ENCODE measurements at regions not wholly inside any gene's neighbourhood (a gene's known extent, or its start where the extent isn't known, plus 50 kb on each side); places are given as distances from the start of the nearest gene placed in this dataset.
A peak's percentile ranks its signal among the peaks of the same experiment; 100 is the strongest.

- DNase-seq (ENCODE audit: low read depth in 2 of 2) = no peak
Observed at GRCh38 chr9:91023741-91024140, 222.1 kb downstream of the SYK start.

- no peak for DNase-seq (ENCODE audit: low read depth in 2 of 2)
Observed at GRCh38 chr9:91024841-91025240, 223.2 kb downstream of the SYK start.

- no peak for DNase-seq (ENCODE audit: low read depth in 2 of 2)
Observed at GRCh38 chr9:91025856-91026255, 224.2 kb downstream of the SYK start.

DNA sequence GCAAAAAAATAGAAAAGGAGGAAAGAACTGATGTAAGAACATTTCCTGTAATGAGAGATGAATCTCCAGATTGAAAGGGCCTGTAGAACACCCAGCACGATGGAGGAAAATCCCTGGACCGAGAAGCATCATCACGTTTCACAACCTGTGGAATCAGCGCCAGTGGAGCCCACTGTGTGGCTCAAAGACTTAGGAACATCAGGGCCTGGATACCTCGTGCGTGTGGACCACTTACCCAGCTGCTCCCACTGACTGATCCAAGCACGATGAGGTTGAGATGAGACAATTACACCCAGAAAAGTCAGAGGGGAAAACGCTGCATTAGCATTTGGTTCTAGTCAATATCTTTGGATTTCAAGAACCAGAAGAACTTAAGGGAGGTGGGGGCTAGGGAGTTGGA, 224.6 kb downstream of the SYK start:
- no peak for DNase-seq (ENCODE audit: low read depth in 2 of 2)

GRCh38 chr9:91027005-91027404, 225.4 kb downstream of the SYK start:
- DNase-seq (ENCODE audit: low read depth in 2 of 2) = no peak

DNA sequence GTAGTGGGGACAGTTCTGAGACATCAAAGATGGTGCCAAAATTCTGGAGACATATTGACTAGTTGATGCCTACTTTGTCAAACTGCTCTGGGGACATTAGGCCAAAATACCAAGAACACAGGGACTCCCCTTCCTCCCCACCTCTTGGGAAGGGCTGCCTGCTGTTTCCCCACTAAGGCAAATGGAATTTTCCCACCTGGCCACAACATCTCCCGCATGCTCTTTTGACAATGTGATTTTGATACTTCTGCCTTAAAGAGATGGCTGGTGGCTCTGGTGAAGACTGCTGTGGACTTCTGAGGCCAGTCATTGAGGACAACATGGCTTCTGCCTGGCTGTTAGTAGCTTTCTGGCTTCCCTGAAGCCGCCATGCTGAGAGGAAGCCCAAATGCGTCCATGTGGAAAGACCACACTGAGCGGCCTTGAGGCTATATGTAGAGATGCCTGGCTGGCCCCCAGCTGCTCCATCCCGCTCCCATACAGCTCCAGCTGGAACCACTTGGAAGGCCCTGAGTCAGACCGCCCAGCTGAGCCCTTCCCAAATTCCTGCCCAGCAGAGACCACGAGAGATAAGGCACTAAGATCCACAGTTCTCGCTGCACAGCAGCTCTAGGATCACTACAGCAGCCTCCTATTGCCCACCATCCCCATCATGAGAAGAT, 226.7 kb downstream of the SYK start:
- DNase-seq (ENCODE audit: low read depth in 2 of 2) = no peak

- no peak for DNase-seq (ENCODE audit: low read depth in 2 of 2)
Observed at GRCh38 chr9:91029650-91030361, 228.2 kb downstream of the SYK start.

GRCh38 chr9:91032121-91032531, 230.5 kb downstream of the SYK start:
- no peak for DNase-seq (ENCODE audit: low read depth in 2 of 2)

- no peak for DNase-seq (ENCODE audit: low read depth in 2 of 2)
Observed at GRCh38 chr9:91033270-91033669, 231.7 kb downstream of the SYK start.

DNA sequence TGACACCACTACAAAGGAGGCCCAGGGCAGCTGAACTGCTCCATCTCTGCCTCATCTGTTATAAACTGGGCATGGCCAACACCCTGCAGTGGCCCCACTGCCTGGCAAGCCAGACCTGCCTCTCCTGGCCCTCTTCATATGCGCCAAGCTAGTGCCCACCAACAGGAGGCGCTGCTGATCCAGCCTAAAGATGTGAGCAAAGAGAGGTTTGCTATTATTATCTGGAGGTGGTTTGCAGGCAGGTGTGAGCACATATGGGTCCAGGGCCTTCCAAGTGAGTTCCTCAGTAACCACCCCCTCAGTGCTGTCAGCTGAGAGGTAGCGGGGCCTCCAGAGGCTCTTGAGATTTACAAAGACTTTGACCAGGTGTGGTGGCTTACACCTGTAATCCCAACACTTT, 232.2 kb downstream of the SYK start:
- peak; percentile 44 to 58 for DNase-seq (ENCODE audit: low read depth in 2 of 2)

DNA sequence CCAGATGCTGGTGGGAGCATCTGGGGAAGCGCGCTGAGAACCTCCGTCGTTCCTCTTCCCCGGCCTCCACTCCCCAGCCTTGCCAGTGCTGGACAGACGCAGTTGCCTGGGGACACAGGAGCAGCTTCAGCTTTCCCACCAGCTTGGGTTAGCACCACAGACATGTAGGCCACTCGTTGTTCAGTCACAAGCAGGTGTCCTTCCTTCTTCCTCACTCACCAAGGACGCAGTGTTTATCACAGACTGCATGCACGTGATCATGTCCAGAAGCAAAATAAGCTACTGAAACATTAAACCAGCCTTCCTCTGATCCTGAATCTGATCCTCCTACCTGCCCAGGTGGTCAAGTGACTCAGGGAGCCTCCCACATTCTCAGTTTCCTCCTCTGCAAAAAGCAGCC, 232.9 kb downstream of the SYK start:
- no peak for DNase-seq (ENCODE audit: low read depth in 2 of 2)

- DNase-seq (ENCODE audit: low read depth in 2 of 2) = no peak
Observed at GRCh38 chr9:91034976-91035824, 233.6 kb downstream of the SYK start.

- DNase-seq (ENCODE audit: low read depth in 2 of 2) = no peak
Observed at GRCh38 chr9:91035825-91036208, 234.2 kb downstream of the SYK start.

DNA sequence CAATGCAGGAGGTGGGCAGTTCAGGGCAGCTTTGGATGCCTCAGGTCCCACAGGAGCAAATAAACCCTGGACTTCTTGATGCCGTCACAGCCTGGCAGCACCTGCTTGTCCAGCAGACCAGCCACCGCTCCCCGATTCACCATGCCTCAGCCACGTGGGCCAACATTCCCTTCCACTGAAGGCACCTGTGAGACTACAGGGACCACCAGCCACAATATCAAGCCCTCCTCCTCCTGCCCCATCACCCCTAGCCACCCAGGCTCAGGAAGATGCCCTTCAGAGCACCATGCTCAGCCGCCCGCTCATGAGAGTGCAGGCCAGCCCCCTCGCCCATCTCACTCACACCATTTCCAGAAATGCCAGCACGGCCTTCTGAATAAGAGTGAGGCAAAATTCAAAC, 234.7 kb downstream of the SYK start:
- DNase-seq (ENCODE audit: low read depth in 2 of 2) = no peak

DNA sequence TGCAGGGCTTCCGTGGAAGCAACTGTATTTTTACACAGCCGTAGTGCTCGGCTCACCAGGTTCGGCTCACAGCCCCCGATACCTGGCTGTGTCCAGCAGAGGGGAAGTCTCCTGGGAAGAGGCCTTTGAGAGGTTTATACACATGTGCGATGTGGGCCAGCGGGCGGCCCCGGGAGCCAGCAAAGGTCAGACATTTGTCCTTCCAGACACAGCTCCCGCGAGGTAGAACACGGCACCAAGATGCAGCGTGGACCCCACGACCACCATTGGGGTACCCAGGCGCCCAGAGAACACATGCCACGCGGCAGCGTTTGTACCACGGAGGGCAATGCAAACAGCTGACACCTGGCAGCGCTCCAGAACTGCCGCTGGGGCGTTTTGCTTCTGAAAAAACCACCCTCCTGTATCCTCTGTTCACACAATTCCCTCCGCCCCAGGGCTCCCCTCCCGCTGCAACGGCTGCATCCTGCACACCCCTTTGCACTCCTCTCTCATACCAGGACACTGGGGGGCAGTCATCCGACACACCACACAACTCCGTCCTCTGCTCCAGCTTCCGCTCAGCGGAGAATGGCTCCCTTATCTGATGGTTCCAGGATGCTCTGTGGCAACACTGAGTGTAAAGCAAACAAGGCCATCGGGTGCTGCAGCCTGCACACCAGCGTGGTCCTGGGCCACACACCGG, 235.3 kb downstream of the SYK start:
- peak; percentile 65 to 69 for DNase-seq (ENCODE audit: low read depth in 2 of 2)

- no peak for DNase-seq (ENCODE audit: low read depth in 2 of 2)
Observed at GRCh38 chr9:91037511-91038482, 236.2 kb downstream of the SYK start.

- no peak for DNase-seq (ENCODE audit: low read depth in 2 of 2)
Observed at GRCh38 chr9:91038483-91039124, 237.0 kb downstream of the SYK start.

- no peak for DNase-seq (ENCODE audit: low read depth in 2 of 2)
Observed at GRCh38 chr9:91039125-91039834, 237.7 kb downstream of the SYK start.

- DNase-seq (ENCODE audit: low read depth in 2 of 2) = no peak
Observed at GRCh38 chr9:91039835-91040140, 238.2 kb downstream of the SYK start.
